IMR-90 (cell line): ENCODE measurements at regions not wholly inside any gene's neighbourhood (a gene's known extent, or its start where the extent isn't known, plus 50 kb on each side); places are given as distances from the start of the nearest gene placed in this dataset.

Source experiments
- BHLHE40 ChIP-seq: fragments of 150-350 bp; IDR thresholded peaks from 2 replicates; pipeline ENCODE4 v1.6.1; 2016; ENCODE audit warnings: mild to moderate bottlenecking, low read depth, low read length
- FOS ChIP-seq: fragments of 150-350 bp; IDR thresholded peaks from 2 replicates; pipeline ENCODE4 v1.6.1; 2016; ENCODE audit warnings: low read depth, low read length
- POLR2A ChIP-seq: IDR thresholded peaks from 2 replicates; pipeline ENCODE4 v1.6.1; 2012; ENCODE audit warnings: mild to moderate bottlenecking, low read depth, low read length
- TF ChIP-seq, protein P1 (sequence below): conservative IDR thresholded peaks from 2 replicates; pipeline ENCODE4 v1.5.1; 2012; ENCODE audit warnings: mild to moderate bottlenecking, low read depth, low read length, improper control_type of control experiment

DNA sequence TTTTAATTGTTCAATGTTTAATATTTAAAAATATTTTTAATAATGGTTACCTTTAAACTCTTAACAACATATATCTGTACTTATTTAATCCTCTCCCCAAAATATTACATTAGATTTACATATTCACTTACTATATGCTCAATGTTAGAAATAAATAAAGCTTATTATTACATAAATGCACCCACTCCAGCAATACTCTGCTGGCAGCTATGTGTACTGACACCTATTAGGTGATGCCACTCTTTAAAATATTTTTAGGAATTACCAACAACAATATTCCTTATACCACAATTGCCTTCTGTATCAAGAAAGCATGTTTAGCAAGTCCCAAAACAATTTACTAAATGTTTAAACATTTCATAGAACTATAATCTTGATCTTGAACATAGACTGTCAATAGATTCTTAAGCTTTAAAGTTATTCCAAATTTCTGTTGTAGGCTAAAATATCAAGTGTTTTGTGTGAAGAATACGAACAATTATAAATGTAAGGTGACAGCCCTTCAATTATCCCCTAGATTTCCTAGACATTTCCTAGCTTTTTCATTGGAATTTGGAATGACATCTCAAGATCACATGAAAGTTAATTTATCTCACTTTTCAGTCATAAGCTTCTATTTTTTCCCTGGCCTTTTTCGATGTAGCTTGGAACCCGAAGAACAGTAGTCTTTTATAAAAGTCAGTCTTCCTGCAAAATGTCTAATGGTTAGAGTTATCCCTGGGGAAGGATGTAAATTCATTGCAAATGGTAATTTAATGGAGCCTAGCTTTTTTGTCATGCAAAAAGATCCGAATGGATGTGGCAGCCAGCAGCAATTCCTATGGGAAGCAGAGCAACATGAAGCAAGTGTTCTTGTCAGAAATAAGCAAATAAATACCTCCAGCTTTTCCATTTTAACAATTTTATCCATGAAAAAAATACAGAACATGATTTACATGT lies 907.5 kb upstream of the ATXN7L3B start:
- no peak for TF ChIP-seq POLR2A
- TF ChIP-seq, protein P1, sequence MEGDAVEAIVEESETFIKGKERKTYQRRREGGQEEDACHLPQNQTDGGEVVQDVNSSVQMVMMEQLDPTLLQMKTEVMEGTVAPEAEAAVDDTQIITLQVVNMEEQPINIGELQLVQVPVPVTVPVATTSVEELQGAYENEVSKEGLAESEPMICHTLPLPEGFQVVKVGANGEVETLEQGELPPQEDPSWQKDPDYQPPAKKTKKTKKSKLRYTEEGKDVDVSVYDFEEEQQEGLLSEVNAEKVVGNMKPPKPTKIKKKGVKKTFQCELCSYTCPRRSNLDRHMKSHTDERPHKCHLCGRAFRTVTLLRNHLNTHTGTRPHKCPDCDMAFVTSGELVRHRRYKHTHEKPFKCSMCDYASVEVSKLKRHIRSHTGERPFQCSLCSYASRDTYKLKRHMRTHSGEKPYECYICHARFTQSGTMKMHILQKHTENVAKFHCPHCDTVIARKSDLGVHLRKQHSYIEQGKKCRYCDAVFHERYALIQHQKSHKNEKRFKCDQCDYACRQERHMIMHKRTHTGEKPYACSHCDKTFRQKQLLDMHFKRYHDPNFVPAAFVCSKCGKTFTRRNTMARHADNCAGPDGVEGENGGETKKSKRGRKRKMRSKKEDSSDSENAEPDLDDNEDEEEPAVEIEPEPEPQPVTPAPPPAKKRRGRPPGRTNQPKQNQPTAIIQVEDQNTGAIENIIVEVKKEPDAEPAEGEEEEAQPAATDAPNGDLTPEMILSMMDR: no peak
- no peak for TF ChIP-seq FOS
- TF ChIP-seq BHLHE40: no peak
